GM19025 (cell line): ENCODE measurements at regions not wholly inside any gene's neighbourhood (a gene's known extent, or its start where the extent isn't known, plus 50 kb on each side); places are given as distances from the start of the nearest gene placed in this dataset.

Experiments used
- ATAC-seq: cut with Tn5 transposase; IDR thresholded peaks from one replicate; pipeline ENCODE4 v1.9.1; 2021; ENCODE audit warnings: mild to moderate bottlenecking, low read depth, moderate library complexity; ENCODE audit not compliant: unreplicated experiment

GRCh38 chr9:28538132-28538531 lies 964.9 kb upstream of the C9orf72 start:
- no peak for ATAC-seq

- ATAC-seq: no peak
These were observed 966.3 kb upstream of the C9orf72 start for GRCh38 chr9:28539434-28540070.

- ATAC-seq: no peak
These were observed 969.6 kb upstream of the C9orf72 start for GRCh38 chr9:28542928-28543327.

GRCh38 chr9:28547527-28547926 lies 974.2 kb upstream of the C9orf72 start:
- no peak for ATAC-seq

GRCh38 chr9:28563291-28563934 lies 990.1 kb upstream of the C9orf72 start:
- no peak for ATAC-seq

GRCh38 chr9:28583832-28584231 lies 1010.6 kb upstream of the C9orf72 start:
- ATAC-seq: no peak

- ATAC-seq: no peak
These were observed 1011.3 kb upstream of the C9orf72 start for GRCh38 chr9:28584542-28584941.

GRCh38 chr9:28587052-28587451 lies 1013.8 kb upstream of the C9orf72 start:
- ATAC-seq: no peak

- no peak for ATAC-seq
These were observed 1025.1 kb upstream of the C9orf72 start for GRCh38 chr9:28598408-28598807.

- no peak for ATAC-seq
These were observed 1026.9 kb upstream of the C9orf72 start for GRCh38 chr9:28600226-28600625.

GRCh38 chr9:28607843-28608242 lies 1034.6 kb upstream of the C9orf72 start:
- ATAC-seq: no peak

- ATAC-seq: no peak
These were observed 1037.1 kb upstream of the C9orf72 start for GRCh38 chr9:28610339-28610738.

- no peak for ATAC-seq
These were observed 1043.0 kb upstream of the C9orf72 start for GRCh38 chr9:28616310-28616709.

GRCh38 chr9:28620011-28620410 lies 1046.7 kb upstream of the C9orf72 start:
- ATAC-seq: no peak

GRCh38 chr9:28620661-28621060 lies 1047.4 kb upstream of the C9orf72 start:
- no peak for ATAC-seq

- ATAC-seq: no peak
These were observed 1051.5 kb upstream of the C9orf72 start for GRCh38 chr9:28624771-28625170.

- ATAC-seq: no peak
These were observed 1054.8 kb upstream of the C9orf72 start for GRCh38 chr9:28628031-28628430.

- ATAC-seq: no peak
These were observed 1075.4 kb upstream of the C9orf72 start for GRCh38 chr9:28648723-28649122.

GRCh38 chr9:28650327-28650726 lies 1077.0 kb upstream of the C9orf72 start:
- ATAC-seq: no peak

- ATAC-seq: no peak
These were observed 1077.9 kb upstream of the C9orf72 start for GRCh38 chr9:28651050-28651722.

GRCh38 chr9:28653216-28653615 lies 1079.9 kb upstream of the C9orf72 start:
- no peak for ATAC-seq

- ATAC-seq: no peak
These were observed 1083.4 kb upstream of the C9orf72 start for GRCh38 chr9:28656727-28657126.
